IPS-18c (cell line): ENCODE measurements at regions not wholly inside any gene's neighbourhood (a gene's known extent, or its start where the extent isn't known, plus 50 kb on each side); places are given as distances from the start of the nearest gene placed in this dataset.
"Not testable (repeated sequence)": the region's sequence is repeated elsewhere in the genome, so short reads cannot be mapped to it uniquely, and the experiment has no call there.

Experiments
- H3K4me3 ChIP-seq: 2 replicates; pipeline ENCODE4 v1.7.0; 2013; ENCODE audit warnings: low read depth, mild to moderate bottlenecking, low read length, moderate library complexity; ENCODE audit not compliant: insufficient read depth
- H3K9me3 ChIP-seq: one replicate; pipeline ENCODE4 v1.6.1; 2013; ENCODE audit warnings: mild to moderate bottlenecking, low read length, moderate library complexity; ENCODE audit not compliant: control insufficient read depth, insufficient read depth

- H3K9me3 ChIP-seq, result no peaks in the 10 kb centered on the region
- H3K4me3 ChIP-seq, result no peak overlapping the region
These were observed 240.2 kb downstream of the C7orf25 start for GRCh38 chr7:42671627-42672026.

GRCh38 chr7:42666994-42667393, 244.9 kb downstream of the C7orf25 start:
- Histone ChIP-seq H3K4me3 (no peak overlapping the region), H3K9me3 (no peaks in the 10 kb centered on the region)

- no peak overlapping the region for H3K4me3 ChIP-seq
- no peaks in the 10 kb centered on the region for H3K9me3 ChIP-seq
These were observed 249.0 kb downstream of the C7orf25 start for GRCh38 chr7:42662862-42663261.

GRCh38 chr7:42661312-42661711, 250.6 kb downstream of the C7orf25 start:
- no peak overlapping the region for H3K4me3 ChIP-seq

GRCh38 chr7:42650701-42651100, 261.2 kb downstream of the C7orf25 start:
- Histone ChIP-seq H3K9me3 (no peaks in the 10 kb centered on the region), H3K4me3 (no peak overlapping the region)

More at GRCh38 chr7:42661312-42661711, 250.6 kb downstream of the C7orf25 start:
- H3K9me3 ChIP-seq, result no peaks in the 10 kb centered on the region

- Histone ChIP-seq H3K4me3 (no peak overlapping the region), H3K9me3 (no peaks in the 10 kb centered on the region)
These were observed 261.7 kb downstream of the C7orf25 start for GRCh38 chr7:42650171-42650570.

- no peaks in the 10 kb centered on the region for H3K9me3 ChIP-seq
- H3K4me3 ChIP-seq, result no peak overlapping the region
These were observed 266.0 kb downstream of the C7orf25 start for GRCh38 chr7:42645906-42646305.

- no peak overlapping the region for H3K4me3 ChIP-seq
- no peaks in the 10 kb centered on the region for H3K9me3 ChIP-seq
These were observed 269.2 kb downstream of the C7orf25 start for GRCh38 chr7:42642699-42643098.

- no peaks in the 10 kb centered on the region for H3K9me3 ChIP-seq
- H3K4me3 ChIP-seq, result no peak overlapping the region
These were observed 271.9 kb downstream of the C7orf25 start for GRCh38 chr7:42639930-42640329.

GRCh38 chr7:42636380-42636779, 275.5 kb downstream of the C7orf25 start:
- not testable (repeated sequence) for H3K4me3 ChIP-seq

GRCh38 chr7:42628054-42628453, 283.8 kb downstream of the C7orf25 start:
- H3K9me3 ChIP-seq, result no peaks in the 10 kb centered on the region
- H3K4me3 ChIP-seq, result no peak overlapping the region

More at GRCh38 chr7:42636380-42636779, 275.5 kb downstream of the C7orf25 start:
- H3K9me3 ChIP-seq, result not testable (repeated sequence)

- Histone ChIP-seq H3K9me3 (no peaks in the 10 kb centered on the region), H3K4me3 (no peak overlapping the region)
These were observed 284.2 kb downstream of the C7orf25 start for GRCh38 chr7:42627626-42628025.

GRCh38 chr7:42627101-42627500, 284.8 kb downstream of the C7orf25 start:
- no peak overlapping the region for H3K4me3 ChIP-seq
- no peaks in the 10 kb centered on the region for H3K9me3 ChIP-seq

GRCh38 chr7:42625421-42625820, 286.4 kb downstream of the C7orf25 start:
- no peaks in the 10 kb centered on the region for H3K9me3 ChIP-seq
- no peak overlapping the region for H3K4me3 ChIP-seq

- H3K4me3 ChIP-seq, result no peak overlapping the region
- no peaks in the 10 kb centered on the region for H3K9me3 ChIP-seq
These were observed 287.4 kb downstream of the C7orf25 start for GRCh38 chr7:42624471-42624870.

GRCh38 chr7:42621543-42622219, 290.2 kb downstream of the C7orf25 start:
- Histone ChIP-seq H3K9me3 (no peaks in the 10 kb centered on the region), H3K4me3 (no peak overlapping the region)

GRCh38 chr7:42618651-42619360, 293.1 kb downstream of the C7orf25 start:
- H3K9me3 ChIP-seq, result no peaks in the 10 kb centered on the region
- H3K4me3 ChIP-seq, result no peak overlapping the region

GRCh38 chr7:42617806-42618457, 293.9 kb downstream of the C7orf25 start:
- Histone ChIP-seq H3K9me3 (no peaks in the 10 kb centered on the region), H3K4me3 (no peak overlapping the region)
